NCI-H446 (cell line): ENCODE measurements at regions not wholly inside any gene's neighbourhood (a gene's known extent, or its start where the extent isn't known, plus 50 kb on each side); places are given as distances from the start of the nearest gene placed in this dataset.
"Not testable (repeated sequence)": the region's sequence is repeated elsewhere in the genome, so short reads cannot be mapped to it uniquely, and the experiment has no call there.

ENCODE experiments used
- DNase-seq, 2 experiments: peaks; one replicate each; lab custom pipeline; 2025; lab: John Stamatoyannopoulos, UW

DNA sequence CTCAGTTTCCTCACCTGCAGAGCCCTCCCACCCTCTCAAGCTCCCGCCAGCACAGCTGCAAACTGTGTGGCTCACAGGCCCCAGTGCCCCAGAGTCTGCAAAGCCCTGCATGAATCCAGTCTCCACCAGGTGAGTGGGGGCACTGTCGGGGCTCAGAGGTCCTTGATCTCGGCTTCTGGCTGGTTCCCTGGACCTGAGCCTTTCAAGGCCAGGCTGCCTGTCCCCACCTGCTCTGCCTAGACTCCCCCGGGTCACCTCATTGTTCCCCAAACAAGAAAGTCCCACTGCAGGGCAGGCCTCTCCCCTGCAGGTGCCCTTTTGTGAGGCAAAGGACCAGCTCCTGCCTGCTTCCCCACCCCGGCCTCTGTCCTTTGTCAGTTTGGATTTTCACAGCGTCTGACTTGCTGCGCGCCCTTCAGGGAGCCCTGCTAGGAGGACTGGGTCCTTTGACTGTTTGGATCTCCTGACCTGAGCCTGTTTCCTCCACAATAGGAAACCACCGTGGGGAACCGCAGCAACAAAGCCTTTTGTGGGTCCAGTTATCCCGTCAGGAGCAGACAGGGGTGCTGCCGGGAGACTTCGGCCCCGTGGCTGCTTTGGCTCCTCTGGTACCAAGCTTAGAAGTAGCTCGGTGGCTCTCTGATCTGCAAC is 200.5 kb upstream of the HDAC4 start:
- DNase-seq, result no peak

DNA sequence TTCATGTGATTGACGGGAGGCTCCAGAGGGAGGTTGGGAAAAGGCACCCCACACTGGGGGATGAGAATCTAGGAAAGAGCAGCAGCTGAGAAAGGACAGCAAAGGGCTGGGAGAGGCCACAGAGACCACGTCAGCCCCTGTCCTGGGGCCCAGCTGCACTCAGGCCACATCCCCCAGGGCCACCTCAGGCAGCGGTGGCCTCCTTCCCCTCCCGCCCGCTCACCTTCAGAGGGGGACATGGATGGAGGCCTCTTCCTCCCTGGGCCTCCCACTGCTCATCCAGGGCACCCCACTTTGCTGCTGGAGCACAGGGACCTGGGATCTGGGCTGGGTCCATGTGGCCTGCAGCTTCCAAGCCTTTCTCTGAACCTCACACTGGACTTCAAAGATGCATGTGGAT is 199.8 kb upstream of the HDAC4 start:
- DNase-seq, result no peak

DNA sequence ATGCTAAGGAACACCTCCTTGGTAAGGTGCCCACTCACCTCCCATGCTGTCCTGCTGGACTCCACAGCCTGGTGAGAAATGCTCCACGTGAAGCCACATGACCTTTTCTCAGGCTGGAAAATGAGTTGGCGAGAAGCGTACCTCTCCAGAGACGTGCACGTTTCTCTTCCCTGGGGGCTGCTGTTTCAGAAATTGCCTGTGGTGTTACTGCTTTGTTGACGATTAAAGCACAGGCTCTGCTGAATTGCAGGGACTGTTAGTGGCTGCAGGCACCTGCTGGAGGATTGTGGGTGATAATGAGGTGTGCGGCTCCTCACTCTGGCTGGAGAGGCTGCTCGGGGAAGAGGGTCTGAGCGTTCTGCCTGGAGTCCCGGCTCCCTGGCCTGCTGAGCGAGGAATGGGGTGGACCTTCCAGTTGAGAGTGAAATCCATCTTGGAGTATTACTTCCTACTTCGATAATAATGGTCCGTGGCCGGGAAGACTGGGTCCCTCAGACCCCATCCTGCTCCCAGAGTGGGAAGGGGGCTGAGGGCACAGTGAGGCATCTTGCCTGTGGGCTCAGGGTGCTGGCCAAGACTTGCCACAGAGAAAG is 199.3 kb upstream of the HDAC4 start:
- DNase-seq, result no peak

DNA sequence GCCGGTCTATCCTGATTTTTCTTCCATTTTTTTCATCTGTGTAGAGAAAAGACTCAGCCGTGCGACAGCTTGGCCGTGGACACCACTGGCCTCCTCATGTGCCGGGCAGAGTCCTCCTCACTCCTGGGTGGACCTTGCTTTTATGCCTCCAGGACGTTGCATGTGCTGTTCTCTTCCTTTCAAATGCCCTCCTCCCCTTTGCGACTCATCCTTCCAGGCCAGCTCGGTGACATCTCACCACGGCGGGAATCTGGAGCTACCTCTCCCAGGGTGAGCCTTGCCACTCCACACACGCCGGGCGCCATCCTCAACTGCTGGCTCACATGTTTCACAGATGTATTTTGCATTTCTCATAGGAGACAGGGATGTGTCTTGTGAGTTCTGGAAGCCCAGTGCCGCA is 198.5 kb upstream of the HDAC4 start:
- DNase-seq, result no peak

DNA sequence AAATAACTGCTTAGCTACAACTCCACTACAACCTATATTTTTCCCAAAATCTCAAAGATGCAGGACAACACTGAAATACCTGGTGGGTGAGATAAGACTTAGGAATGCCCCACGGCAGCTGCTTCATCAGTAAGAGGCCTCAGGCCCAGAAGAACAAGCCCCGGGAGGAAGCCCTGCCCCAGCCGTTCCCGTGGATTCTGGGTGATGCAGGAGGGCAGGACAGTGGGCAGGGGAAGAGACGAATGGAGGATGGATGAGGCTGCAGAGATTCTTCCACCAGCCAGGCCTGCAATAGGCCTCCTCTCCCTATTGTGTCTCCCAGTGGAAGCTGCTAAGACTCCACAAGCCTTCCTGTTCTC is 197.9 kb upstream of the HDAC4 start:
- no peak for DNase-seq

DNA sequence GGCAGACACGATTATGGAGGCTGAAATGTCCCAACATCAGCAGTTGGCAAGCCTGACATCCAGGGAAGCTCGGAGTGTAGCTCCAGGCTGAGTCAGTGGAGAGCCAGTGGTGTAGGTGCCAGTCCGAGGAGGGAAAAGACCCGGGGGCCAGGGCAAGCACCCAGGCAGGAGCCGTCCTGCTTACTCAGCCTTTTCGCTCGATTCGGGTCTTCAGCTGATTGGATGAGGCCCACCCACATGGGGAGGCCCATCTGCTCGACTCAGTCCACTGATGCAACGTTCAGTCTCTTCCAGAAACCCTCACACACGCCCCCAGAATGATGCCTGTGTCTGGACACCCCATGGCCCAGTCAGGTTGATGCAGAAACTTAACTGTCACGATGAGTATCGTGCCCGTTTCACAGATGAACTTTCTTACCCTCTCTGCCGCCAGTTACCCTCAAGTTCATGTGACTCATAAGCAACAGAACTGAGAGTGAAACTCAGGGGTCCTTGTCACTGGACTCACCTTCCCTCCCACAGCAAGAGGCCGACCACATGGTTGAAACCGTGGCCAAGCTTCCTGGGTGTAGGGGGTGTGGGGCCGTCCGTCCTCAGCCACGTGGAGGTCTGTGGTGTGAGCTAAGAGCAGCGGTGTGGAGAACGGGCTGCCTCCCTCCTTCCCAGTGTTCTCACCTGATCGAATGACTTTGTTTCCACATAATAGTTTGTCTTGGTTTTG is 197.4 kb upstream of the HDAC4 start:
- DNase-seq, result no peak

DNA sequence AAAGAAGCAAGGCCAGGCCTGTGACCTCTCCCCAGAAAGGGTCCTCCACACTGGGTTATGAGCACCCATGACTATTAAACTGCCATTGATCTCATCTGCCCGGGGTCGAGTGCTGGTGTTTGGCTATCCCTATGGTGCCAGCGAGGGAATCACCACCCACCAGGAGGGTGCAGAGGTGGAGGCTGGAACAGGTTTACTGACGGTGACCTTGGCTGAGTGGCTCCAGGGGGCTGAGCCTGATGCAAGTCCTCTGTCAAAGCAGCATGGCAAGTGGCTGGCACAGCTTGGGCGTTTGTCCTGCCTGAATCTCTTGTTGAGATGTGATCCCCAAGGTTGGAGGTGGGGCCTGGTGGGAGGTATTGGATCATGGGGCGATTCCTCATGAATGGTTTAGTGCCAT is 196.4 kb upstream of the HDAC4 start:
- no peak for DNase-seq

DNA sequence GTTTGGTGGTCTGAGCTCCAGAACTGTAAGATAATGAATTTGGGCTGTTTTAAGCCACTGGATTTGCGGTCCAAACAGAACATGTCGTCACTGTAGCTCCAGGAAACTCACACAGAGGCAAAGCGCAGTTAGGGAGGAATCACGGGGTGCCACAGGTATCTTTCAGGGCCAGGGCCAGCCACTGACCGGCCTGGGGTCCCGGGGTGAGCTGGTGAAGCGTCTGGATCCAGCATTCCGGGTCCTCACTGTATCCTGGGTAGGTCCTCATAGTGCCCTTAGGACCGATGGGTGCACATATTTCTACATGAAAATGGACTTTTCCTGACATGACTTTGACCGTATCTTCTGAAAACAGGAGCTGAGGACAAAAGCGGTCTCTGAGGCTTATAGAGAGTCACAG is 196.0 kb upstream of the HDAC4 start:
- DNase-seq, result no peak

DNA sequence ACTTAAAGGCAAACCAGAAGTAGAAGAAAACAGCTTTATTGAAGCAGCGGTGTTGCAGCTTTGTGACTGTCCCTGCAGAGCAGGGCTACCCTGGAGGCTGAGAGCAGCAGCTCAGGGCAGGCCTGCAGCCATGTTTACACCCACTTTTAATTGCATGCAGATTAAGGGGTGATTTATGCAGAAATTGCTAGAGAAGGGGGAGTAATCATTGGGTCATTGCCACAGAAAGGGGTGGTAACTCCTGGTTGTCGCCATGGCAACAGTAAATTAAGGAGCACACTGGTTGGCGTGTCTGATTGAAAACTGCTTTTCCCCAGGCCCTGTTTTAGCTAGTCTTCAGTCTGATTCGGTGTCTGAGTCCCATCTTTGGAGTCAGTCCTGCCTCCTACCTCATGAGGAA is 195.4 kb upstream of the HDAC4 start:
- no peak for DNase-seq

DNA sequence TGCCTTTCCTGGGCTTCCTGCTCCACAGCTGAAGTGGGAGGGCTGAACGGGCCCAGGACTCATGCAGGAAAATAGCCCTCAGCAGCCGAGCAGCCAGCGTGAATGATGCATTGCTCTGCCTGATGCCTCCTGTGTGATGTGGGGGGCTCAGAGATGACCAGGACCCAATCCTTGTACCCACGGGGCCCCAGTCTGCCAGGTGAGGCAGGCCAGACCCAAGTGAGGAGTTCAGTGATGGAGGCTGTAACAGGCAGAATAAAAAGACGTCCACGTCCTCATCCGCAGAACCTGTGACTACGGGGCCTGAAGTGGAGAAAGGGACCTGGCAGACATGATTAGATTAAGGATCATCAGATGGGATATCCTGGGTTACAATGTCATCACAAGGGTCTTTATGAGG is 194.9 kb upstream of the HDAC4 start:
- DNase-seq, result no peak

DNA sequence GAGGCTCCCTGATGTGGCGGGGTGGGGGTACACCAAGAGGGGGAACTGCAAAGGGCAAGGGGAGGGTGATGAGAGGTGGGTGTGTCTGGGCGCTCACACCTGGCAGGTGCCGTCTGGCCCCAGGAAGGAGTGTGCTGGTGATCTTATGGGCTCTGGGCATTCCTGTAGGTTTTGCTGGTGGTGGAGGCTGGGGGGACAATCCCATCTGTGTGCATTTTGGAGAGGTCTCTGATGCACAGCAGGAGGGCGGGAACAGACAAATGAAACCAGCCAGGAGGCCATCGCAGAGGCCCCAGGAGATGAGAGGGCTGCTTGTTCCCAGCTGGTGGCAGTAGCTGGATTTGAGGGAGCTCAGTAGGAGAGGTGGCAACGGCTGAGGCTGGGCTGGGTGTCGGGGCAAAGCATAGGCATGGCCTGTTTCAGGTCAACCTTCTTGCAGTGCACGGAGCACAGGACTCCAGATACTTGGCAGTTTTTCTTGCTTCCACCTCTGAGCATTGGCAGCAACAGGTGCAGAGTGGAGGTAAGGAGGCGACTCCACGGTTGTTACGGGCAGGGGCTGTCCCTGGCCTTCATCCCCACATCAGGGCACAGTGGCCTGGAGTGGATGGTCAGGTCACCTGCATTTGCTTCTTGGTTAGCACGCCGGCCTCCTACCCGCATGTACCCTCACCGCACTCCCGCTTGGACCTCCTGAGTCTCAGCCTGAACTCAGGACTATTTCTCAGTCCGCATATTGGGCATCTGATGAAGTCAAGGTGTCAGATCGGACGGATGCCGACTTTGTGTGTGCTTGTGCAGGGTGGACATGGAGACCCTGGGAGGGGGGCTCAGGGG is 194.2 kb upstream of the HDAC4 start:
- no peak for DNase-seq

DNA sequence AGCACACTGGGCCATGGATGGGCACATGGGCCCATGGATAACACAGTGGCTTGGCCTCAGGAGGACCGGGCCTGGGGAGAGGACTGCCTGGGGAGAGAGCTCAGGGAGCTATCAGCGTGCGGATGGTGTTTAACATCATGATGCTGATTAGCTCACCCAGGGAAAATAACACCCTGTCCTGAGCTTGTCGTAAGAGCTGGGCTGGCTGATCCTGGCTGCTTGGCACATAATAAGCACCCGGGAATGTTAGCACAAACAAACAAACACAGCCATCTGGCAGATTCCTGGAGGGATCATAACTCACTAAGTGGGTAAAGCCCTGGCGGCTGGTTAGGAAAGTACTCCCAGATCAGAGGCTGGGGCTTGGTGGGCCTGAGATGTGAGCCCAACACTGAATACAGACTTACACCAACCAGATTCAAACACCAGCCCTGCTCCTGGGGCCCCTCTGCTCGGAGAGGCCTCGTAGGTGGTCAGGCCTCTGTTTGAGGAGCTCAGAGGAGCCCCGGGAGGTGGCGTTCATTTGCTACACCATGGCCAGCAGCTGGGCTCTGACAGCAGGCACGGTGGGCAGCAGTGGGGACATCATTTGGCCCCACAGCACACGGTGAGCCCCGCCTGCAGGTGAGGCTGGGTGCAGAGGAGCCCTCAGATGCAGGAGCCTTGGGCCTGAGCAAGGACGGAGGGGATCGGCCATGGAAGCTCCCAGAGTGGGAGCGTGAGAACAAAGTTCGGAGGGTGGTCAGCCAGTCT is 193.4 kb upstream of the HDAC4 start:
- no peak for DNase-seq

DNA sequence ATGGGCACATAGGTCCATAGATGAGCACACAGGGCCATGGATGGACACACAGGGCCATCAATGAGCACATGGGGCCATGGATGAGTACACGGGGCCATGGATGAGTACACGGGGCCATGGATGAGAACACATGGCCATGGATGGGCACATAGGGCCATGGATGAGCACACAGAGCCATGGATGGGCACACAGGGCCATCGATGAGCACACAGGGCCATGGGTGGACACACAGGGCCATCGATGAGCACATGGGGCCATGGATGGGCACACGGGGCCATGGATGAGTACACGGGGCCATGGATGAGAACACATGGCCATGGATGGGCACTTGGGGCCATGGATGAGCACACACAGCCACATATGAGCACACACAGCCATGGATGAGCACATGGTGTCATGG is 192.6 kb upstream of the HDAC4 start:
- DNase-seq, result no peak

DNA sequence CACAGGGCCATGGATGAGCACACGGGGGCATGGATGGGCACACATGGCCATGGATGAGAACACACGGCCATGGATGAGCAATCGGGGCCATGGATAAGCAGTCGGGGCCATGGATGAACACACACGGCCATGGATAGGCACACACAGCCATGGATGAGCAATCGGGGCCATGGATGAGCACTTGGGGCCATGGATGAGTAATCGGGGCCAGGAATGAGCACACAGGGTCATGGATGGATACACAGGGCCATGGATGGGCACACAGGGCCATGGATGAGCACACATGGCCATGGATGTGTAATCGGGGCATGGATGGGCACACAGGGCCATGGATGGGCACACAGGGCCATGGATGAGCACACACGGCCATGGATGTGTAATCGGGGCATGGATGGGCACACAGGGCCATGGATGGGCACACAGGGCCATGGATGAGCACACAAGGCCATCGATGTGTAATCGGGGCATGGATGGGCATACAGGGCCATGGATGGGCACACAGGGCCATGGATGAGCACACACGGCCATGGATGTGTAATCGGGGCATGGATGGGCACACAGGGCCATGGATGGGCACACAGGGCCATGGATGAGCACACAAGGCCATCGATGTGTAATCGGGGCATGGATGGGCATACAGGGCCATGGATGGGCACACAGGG is 191.9 kb upstream of the HDAC4 start:
- not testable (repeated sequence) for DNase-seq

DNA sequence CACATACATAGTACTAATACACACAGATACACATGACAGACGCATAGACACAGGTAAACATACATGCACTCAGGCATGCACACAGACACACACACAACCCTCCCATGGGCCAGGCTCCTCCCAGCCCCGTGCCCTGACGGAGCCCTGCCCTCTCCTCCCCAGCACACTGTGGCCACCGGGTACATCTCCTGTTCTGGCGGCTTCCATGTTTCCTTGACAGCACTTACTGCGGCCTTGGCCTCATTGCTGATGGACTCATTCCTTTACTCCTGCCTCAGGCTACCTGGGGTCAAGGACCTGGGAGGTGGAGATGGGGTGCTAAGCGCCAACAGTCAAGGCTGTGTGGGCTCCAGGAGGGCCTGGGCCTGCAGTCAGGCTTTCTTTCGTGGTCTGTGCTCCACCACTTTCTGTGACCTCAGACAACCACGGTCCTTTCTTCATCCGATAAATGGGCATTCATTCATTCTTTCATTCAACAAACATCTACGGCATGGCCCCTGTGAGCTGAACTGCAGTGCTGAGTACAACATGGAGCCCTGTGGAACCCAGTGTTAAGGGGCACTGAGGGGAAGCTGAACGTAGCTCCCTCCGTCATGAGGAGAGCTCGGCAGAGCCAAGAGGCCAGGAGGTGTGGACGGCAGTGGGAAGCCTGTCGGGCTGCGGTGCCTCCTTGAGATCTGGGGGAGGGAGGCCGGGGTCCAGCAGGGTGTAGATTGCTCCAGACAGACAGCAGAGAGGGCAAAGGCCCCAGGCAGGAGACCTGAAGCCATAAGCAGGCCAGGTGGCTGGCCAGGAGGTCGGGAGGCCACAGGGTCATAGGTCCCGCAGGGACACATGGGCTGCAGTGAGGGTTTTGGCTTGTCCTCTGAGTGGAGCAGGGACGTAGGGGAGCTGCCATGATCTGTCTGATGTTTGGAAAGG is 190.4 kb upstream of the HDAC4 start:
- DNase-seq, result no peak

DNA sequence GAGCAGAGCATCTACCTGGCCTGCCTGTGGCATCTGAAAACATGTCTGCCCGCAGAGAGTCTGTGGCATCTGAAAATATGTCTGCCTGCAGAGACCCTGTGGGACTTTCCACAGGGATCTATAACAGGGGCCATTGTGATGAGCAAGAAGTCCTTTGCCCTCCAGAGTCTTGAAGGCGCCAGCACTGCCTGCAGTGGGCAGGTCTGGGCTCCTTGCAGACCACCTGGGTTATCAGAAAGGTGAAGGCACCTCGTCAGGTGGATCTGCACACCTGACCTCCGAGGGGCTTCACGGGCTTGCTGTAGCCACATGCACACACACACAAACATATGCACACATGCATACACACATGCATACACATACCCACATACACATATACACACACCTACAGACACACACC is 189.5 kb upstream of the HDAC4 start:
- no peak for DNase-seq

DNA sequence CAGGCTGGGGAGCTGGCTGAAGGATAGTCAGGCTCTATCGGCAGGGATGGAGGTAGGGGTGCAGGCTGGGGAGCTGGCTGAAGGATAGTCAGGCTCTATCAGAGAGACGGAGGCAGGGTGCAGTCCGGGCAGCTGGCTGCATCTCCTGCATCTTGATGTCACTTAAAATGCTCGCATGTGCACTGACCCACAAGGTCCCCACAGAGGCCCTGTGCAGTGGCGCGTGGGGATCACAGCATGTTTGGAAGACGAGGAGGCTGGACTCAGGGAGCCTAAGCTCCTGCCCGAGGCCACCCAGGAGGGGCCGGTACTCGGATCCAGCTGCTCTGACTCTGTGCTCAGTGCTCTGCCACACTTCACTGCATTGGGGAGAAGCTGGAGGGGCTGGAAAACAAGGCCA is 189.0 kb upstream of the HDAC4 start:
- no peak for DNase-seq

DNA sequence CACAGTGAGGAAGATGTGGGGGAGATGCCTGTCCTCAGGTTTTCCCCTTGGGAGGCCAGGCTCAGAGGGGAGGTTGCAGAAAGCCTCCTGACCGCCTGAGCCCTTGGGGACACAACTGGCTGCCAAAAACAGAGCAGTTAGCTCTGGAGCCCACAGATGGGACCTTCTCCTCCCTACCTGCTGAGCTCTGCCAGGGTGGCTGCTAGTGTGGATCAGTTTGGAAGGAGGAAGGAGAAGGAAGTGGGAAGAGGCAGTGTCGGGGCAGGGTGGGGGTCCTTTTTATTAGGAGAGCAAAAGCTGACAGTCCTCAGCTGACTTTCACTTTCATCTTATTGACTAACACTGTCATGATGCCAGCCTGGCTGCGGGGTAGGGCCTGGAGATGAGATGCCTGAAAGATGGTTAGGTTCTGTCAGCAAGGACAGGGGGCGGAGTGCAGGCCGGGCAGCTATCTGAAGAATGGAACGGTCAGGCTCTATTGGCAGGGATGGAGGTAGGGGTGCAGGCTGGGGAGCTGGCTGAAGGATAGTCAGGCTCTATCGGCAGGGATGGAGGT is 188.5 kb upstream of the HDAC4 start:
- DNase-seq, result no peak

DNA sequence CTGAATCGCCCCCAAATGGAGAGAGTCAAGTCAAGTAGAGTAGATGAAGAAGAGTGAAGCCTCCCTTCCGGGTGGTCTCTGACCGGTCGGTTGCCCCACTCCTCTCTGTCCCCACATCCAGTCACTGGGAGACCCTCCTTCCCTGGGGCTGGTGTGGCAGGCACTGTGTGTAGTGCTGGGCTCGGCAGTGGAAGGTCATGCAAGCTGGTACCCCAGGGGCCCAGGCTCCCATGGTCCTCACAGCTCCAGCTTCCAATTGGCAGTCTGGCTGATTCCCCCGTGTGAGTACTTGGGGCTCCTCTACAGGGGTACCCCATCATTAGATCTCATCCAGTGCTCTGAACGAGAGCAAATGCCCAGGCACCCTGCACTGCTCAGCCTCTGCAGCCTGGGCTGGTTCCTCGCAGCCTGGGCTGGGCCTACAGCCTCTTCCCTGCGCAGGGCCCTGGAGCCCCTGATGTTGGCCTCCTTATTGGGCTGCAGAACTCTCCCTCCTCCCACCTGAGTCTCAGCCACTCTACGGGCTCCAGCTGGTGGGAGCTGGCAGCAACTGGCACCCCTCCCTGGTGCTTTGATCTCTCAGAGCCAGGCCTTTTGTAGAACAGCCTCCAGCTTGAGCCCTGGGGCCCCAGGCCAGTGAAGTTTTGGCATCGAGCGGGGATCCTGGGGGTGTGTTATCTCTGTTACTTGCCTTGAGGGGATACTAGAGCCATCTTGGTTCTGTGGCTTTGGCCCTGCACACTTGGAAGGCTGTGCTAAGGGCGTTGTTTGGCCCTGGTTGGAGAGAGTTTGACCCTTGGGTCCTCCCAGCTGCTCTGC is 187.8 kb upstream of the HDAC4 start:
- DNase-seq, result no peak
